Neural cell (in vitro differentiated cells): ENCODE measurements at regions not wholly inside any gene's neighbourhood (a gene's known extent, or its start where the extent isn't known, plus 50 kb on each side); places are given as distances from the start of the nearest gene placed in this dataset.

ENCODE experiments used
- H2AFZ ChIP-seq: fragments of 200-600, 300-800 bp; sonication (generic), shearing (Covaris generic); 2 replicates; pipeline ENCODE4 v1.6.0; 2014; ENCODE audit warnings: low read depth, mild to moderate bottlenecking, antibody characterized with exemption, low read length, moderate library complexity
- H3F3A ChIP-seq: fragments of 200-600 bp; shearing (Covaris generic); 2 replicates; pipeline ENCODE4 v1.6.1; 2016; ENCODE audit warnings: mild to moderate bottlenecking, moderate library complexity, mixed read lengths, antibody characterized with exemption, low read length; ENCODE audit not compliant: insufficient read depth, poor library complexity, severe bottlenecking
- H3K27ac ChIP-seq: fragments of 200-600, 300-800 bp; sonication (generic), shearing (Covaris generic); 2 replicates; pipeline ENCODE4 v1.5.1; 2014; ENCODE audit warnings: mild to moderate bottlenecking, low read length, moderate library complexity
- H3K27me3 ChIP-seq: fragments of 300-800, 200-600 bp; sonication (generic), shearing (Covaris generic); 2 replicates; pipeline ENCODE4 v1.6.0; 2014; ENCODE audit warnings: mild to moderate bottlenecking, low read depth, low read length, moderate library complexity; ENCODE audit not compliant: insufficient read depth
- H3K36me3 ChIP-seq: fragments of 300-800, 200-600 bp; sonication (generic), shearing (Covaris generic); 2 replicates; pipeline ENCODE4 v1.5.1; 2014; ENCODE audit warnings: mild to moderate bottlenecking, antibody characterized with exemption, low read length, moderate library complexity; ENCODE audit not compliant: insufficient read depth
- H3K4me2 ChIP-seq: fragments of 300-800, 200-600 bp; sonication (generic), shearing (Covaris generic); 2 replicates; pipeline ENCODE4 v1.6.0; 2014; ENCODE audit warnings: mild to moderate bottlenecking, low read length
- H3K4me3 ChIP-seq: fragments of 300-800, 200-600 bp; sonication (generic), shearing (Covaris generic); 2 replicates; pipeline ENCODE4 v1.5.1; 2014; ENCODE audit warnings: mild to moderate bottlenecking, low read length, moderate library complexity
- H3K79me2 ChIP-seq: fragments of 200-600 bp; shearing (Covaris generic); replicated peaks from 2 replicates; pipeline ENCODE4 v1.6.0; 2014; ENCODE audit warnings: mild to moderate bottlenecking, low read length, moderate library complexity; ENCODE audit not compliant: insufficient read depth
- H3K9ac ChIP-seq: fragments of 300-800, 200-600 bp; sonication (generic), shearing (Covaris generic); 2 replicates; pipeline ENCODE4 v1.6.1; 2016; ENCODE audit warnings: mild to moderate bottlenecking, low read length, mixed read lengths
- H3K9me2 ChIP-seq: fragments of 200-600 bp; shearing (Covaris generic); 2 replicates; pipeline ENCODE4 v1.6.1; 2016; ENCODE audit warnings: mild to moderate bottlenecking, low read length, mixed read lengths; ENCODE audit not compliant: insufficient read depth
- H3K9me3 ChIP-seq: fragments of 200-600, 300-800 bp; sonication (generic), shearing (Covaris generic); 2 replicates; pipeline ENCODE4 v1.6.1; 2016; ENCODE audit warnings: mild to moderate bottlenecking, mixed run types, low read length, moderate library complexity, mixed read lengths
- H4K20me1 ChIP-seq: fragments of 200-600 bp; shearing (Covaris generic); 2 replicates; pipeline ENCODE4 v1.6.1; 2016; ENCODE audit warnings: mild to moderate bottlenecking, mixed run types; ENCODE audit not compliant: insufficient read depth
- CTCF ChIP-seq: fragments of 450-650 bp; IDR thresholded peaks from 2 replicates; pipeline ENCODE4 v1.5.1; 2014; ENCODE audit warnings: antibody characterized with exemption, mild to moderate bottlenecking, moderate library complexity; ENCODE audit not compliant: poor library complexity, severe bottlenecking
- EP300 ChIP-seq: fragments of 450-650 bp; conservative IDR thresholded peaks from 2 replicates; pipeline ENCODE4 v1.6.1; 2014; ENCODE audit warnings: antibody characterized with exemption, mild to moderate bottlenecking, moderate library complexity; ENCODE audit not compliant: poor library complexity, severe bottlenecking
- EZH2 ChIP-seq: fragments of 200-600, 300-800 bp; shearing (Covaris generic), sonication (generic); IDR thresholded peaks from 2 replicates; pipeline ENCODE4 v1.6.1; 2014; ENCODE audit warnings: antibody characterized with exemption, low read length, borderline replicate concordance, mild to moderate bottlenecking; ENCODE audit not compliant: insufficient read depth, poor library complexity, severe bottlenecking
- MXI1 ChIP-seq: fragments of 450-650 bp; conservative IDR thresholded peaks from 2 replicates; pipeline ENCODE4 v1.6.1; 2014; ENCODE audit warnings: antibody characterized with exemption, mild to moderate bottlenecking; ENCODE audit not compliant: poor library complexity, severe bottlenecking
- POLR2AphosphoS5 ChIP-seq: IDR thresholded peaks from 2 replicates; pipeline ENCODE4 v1.6.1; 2012
- RAD21 ChIP-seq: fragments of 450-650 bp; conservative IDR thresholded peaks from 2 replicates; pipeline ENCODE4 v1.6.1; 2014; ENCODE audit warnings: antibody characterized with exemption, mild to moderate bottlenecking, moderate library complexity
- REST ChIP-seq: IDR thresholded peaks from 2 replicates; pipeline ENCODE4 v1.6.1; 2012; ENCODE audit warnings: borderline replicate concordance
- SMC3 ChIP-seq: fragments of 450-650 bp; conservative IDR thresholded peaks from 2 replicates; pipeline ENCODE4 v1.6.1; 2014; ENCODE audit warnings: antibody characterized with exemption, mild to moderate bottlenecking, moderate library complexity; ENCODE audit not compliant: poor library complexity
- TAF1 ChIP-seq: IDR thresholded peaks from 2 replicates; pipeline ENCODE4 v1.6.1; 2012; ENCODE audit warnings: low read depth

DNA sequence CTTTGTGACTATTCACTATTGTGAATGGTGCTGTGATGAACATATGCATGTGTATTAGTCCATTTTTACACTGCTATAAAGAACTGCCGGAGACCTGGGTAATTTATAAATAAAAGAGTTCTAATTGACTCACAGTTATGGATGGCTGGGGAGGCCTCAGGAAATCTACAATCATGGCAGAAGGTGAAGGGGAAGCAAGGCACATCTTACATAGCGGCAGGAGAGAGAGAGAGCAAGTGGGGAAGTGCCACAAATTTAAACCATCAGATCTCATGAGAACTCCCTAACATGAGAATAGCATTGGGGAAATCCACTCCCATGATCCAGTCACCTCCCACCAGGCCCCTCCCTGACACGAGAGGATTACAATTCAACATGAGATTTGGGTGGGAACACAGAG lies 90.8 kb downstream of the ATP23 start:
- H3K36me3 ChIP-seq = no peaks in the 10 kb centered on the region
- H2AFZ ChIP-seq = no peak overlapping the region
- TF ChIP-seq EZH2 (no peak), CTCF (no peak)
- no peak overlapping the region for H3K9ac ChIP-seq
- peaks cover 8% of the 10 kb centered on the region for H3K9me3 ChIP-seq
- no peaks in the 10 kb centered on the region for H3K27me3 ChIP-seq
- no peak overlapping the region for H3K4me2 ChIP-seq
- H3K27ac ChIP-seq = no peak overlapping the region
- H3K9me2 ChIP-seq = no peaks in the 10 kb centered on the region
- H4K20me1 ChIP-seq = no peaks in the 10 kb centered on the region
- no peak overlapping the region for H3K4me3 ChIP-seq
- no peaks in the 10 kb centered on the region for H3K79me2 ChIP-seq
- no peaks in the 10 kb centered on the region for H3F3A ChIP-seq

DNA sequence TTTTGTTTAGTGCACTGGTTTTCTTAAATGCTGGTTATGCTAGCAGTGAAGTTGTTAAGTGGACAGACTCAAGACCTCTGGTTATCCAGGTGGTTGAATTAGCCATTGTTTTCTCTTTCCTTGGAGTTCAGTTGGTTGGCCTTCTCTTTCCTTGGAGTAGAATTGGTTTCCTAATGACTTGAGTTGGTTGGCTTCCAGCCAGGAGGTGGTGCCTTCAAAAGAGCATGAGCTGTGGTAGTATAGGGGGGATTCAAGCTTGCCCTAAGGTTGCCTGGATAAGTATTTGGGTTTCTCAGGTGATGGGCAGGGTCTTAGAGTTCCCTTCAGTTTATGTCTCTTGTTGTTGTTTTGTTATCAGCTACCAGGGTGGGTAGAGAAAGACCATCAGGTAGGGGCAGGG lies 92.5 kb downstream of the ATP23 start:
- H3K9ac ChIP-seq = no peak overlapping the region
- no peak for TF ChIP-seq POLR2AphosphoS5
- no peak for TF ChIP-seq EP300
- no peak for TF ChIP-seq TAF1
- no peak for TF ChIP-seq EZH2
- TF ChIP-seq CTCF = no peak
- no peak for TF ChIP-seq RAD21
- no peak for TF ChIP-seq SMC3

GRCh38 chr12:58034311-58034710 lies 92.9 kb downstream of the ATP23 start:
- Histone ChIP-seq H2AFZ (no peak overlapping the region), H3K79me2 (no peaks in the 10 kb centered on the region)

More for the DNA sequence above, 92.5 kb downstream of the ATP23 start:
- H3K36me3 ChIP-seq = no peaks in the 10 kb centered on the region
- no peak overlapping the region for H3K4me3 ChIP-seq
- H3K9me2 ChIP-seq = no peaks in the 10 kb centered on the region
- no peak overlapping the region for H2AFZ ChIP-seq
- no peaks in the 10 kb centered on the region for H3K27me3 ChIP-seq
- no peaks in the 10 kb centered on the region for H3F3A ChIP-seq
- H4K20me1 ChIP-seq = no peaks in the 10 kb centered on the region
- H3K27ac ChIP-seq = no peak overlapping the region
- peaks cover 13% of the 10 kb centered on the region for H3K9me3 ChIP-seq
- no peak overlapping the region for H3K4me2 ChIP-seq
- no peaks in the 10 kb centered on the region for H3K79me2 ChIP-seq

More at GRCh38 chr12:58034311-58034710, 92.9 kb downstream of the ATP23 start:
- H3K27me3 ChIP-seq = no peaks in the 10 kb centered on the region
- H3K4me3 ChIP-seq = no peak overlapping the region
- H3K36me3 ChIP-seq = no peaks in the 10 kb centered on the region
- H3F3A ChIP-seq = no peaks in the 10 kb centered on the region
- no peak overlapping the region for H3K27ac ChIP-seq
- H3K9ac ChIP-seq = no peak overlapping the region
- no peak overlapping the region for H3K4me2 ChIP-seq
- TF ChIP-seq TAF1 (no peak), CTCF (no peak), RAD21 (no peak), EZH2 (no peak), SMC3 (no peak), MXI1 (no peak), EP300 (no peak), POLR2AphosphoS5 (no peak), REST (no peak)
- H3K9me2 ChIP-seq = no peaks in the 10 kb centered on the region
- H4K20me1 ChIP-seq = no peaks in the 10 kb centered on the region
- peaks cover 16% of the 10 kb centered on the region for H3K9me3 ChIP-seq
